Right ventricle myocardium inferior (tissue), 1 donor: ENCODE measurements at regions not wholly inside any gene's neighbourhood (a gene's known extent, or its start where the extent isn't known, plus 50 kb on each side); places are given as distances from the start of the nearest gene placed in this dataset.

Source experiments
- ATAC-seq: fragments of 200-7000 bp; cut with Tn5 transposase; one replicate; pipeline ENCODE4 v1.9.1; 2020; ENCODE audit warnings: mild to moderate bottlenecking, moderate library complexity
- DNase-seq: peaks from one replicate; pipeline ENCODE4 v3.0.0; 2021; ENCODE audit errors: missing footprints
- intact Hi-C: fragments of 100-400 bp; cut with DNase I; formaldehyde crosslinking; loops from one replicate; pipeline ENCODE4 v1.11.0; 2022
- donor health status: DM: no; HTN: yes; CAD: no; lungs with severe emphysema.

- no peak for ATAC-seq
- DNase-seq = no peak
- intact Hi-C loops = no loop called here
Measured at GRCh38 chrY:15805985-15806384, 1281.7 kb downstream of the NLGN4Y start.

GRCh38 chrY:15814241-15814640, 1289.9 kb downstream of the NLGN4Y start:
- DNase-seq (no peak), ATAC-seq (no peak)
- intact Hi-C loops = no loop called here
